OCI-LY3 (cell line): ENCODE measurements at regions not wholly inside any gene's neighbourhood (a gene's known extent, or its start where the extent isn't known, plus 50 kb on each side); places are given as distances from the start of the nearest gene placed in this dataset.

Source experiments
- EZH2phosphoT487 ChIP-seq: fragments of 200-600 bp; shearing (Covaris generic); IDR thresholded peaks from 2 replicates; pipeline ENCODE4 v1.6.1; 2018; ENCODE audit warnings: antibody characterized with exemption, mixed run types, low read depth
- TF ChIP-seq, protein P1 (sequence below): fragments of 200-600, 300-600 bp; sonication (generic); IDR thresholded peaks from 2 replicates; pipeline ENCODE4 v1.5.1; 2014; ENCODE audit warnings: antibody characterized with exemption, low read length, low read depth

DNA sequence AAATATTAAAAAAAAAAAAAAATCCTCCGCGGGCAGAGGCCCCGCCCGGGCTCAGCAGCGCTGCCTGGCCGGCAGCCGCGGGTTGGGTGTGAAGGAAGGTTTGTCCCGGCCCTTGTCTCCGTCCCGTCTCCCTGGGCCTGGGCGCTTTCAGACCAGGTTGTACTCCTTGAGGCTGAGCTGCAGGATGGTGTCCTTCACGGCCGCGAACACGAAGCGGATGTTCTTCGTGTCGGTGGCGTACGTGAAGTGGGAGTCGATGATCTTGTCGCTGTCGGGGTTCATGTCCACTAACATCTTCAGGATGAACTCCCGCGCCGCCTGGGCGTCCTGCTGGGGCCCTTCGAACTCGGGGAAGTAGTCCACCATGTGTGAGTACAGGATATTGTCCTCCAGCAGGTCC lies 123.7 kb upstream of the KCTD7 start:
- TF ChIP-seq, protein P1, sequence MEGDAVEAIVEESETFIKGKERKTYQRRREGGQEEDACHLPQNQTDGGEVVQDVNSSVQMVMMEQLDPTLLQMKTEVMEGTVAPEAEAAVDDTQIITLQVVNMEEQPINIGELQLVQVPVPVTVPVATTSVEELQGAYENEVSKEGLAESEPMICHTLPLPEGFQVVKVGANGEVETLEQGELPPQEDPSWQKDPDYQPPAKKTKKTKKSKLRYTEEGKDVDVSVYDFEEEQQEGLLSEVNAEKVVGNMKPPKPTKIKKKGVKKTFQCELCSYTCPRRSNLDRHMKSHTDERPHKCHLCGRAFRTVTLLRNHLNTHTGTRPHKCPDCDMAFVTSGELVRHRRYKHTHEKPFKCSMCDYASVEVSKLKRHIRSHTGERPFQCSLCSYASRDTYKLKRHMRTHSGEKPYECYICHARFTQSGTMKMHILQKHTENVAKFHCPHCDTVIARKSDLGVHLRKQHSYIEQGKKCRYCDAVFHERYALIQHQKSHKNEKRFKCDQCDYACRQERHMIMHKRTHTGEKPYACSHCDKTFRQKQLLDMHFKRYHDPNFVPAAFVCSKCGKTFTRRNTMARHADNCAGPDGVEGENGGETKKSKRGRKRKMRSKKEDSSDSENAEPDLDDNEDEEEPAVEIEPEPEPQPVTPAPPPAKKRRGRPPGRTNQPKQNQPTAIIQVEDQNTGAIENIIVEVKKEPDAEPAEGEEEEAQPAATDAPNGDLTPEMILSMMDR, result no peak
- TF ChIP-seq EZH2phosphoT487, result no peak
